NCI-H2029 treated with DMSO at 0.1 percent for 48 hours (cell line): ENCODE measurements at regions not wholly inside any gene's neighbourhood (a gene's known extent, or its start where the extent isn't known, plus 50 kb on each side); places are given as distances from the start of the nearest gene placed in this dataset.

ENCODE experiments used
- DNase-seq: peaks from one replicate; lab custom pipeline; 2025; lab: John Stamatoyannopoulos, UW

GRCh38 chr15:93152951-93153350 lies 63.9 kb upstream of the RGMA start:
- no peak for DNase-seq

- no peak for DNase-seq
These were observed 63.3 kb upstream of the RGMA start for GRCh38 chr15:93152360-93152759.

- DNase-seq = no peak
These were observed 62.2 kb upstream of the RGMA start for GRCh38 chr15:93150910-93151881.

- no peak for DNase-seq
These were observed 57.6 kb upstream of the RGMA start for GRCh38 chr15:93146601-93147000.

DNA sequence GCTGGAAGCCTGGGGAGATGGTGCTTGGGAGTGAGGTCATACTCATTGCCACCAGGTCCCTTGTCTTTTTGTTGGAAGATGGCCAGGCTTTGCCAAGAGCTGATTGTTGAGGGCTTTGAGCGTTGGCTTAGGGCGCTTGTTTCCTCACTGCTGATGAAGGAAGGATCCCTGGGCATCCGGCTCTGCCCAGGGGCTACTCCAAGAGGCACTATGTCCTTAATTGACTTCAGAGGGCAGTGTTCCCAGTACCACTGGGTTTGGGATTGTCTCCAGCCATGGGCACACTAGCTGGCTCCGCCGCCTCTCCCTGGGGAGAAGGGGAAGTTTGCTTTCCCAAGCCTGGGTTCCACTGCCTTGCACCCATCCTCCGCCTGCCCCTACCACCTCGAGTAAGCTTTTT lies 57.2 kb upstream of the RGMA start:
- peak; percentile 3 for DNase-seq

GRCh38 chr15:93144463-93145236 lies 55.6 kb upstream of the RGMA start:
- DNase-seq = no peak

DNA sequence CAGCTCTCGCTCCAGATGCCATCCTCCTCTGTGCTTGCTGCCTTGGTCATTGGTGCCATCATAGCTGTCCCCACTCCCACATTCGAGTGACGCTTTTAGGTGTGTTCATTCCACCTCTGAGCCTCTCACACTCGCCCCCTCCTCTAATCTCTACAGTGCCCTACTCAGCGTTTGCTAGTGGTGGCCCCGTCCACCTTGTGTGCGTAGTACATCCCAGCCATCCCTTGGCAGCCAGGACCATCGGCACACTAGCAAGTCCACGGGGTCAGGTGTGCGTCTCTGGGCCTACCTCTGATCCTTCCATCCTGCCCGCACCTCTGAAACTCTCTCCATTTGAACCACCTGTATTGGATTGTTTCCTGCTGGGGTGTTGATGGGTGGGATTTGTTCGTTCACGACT lies 54.2 kb upstream of the RGMA start:
- DNase-seq = no peak

- DNase-seq = no peak
These were observed 52.4 kb upstream of the RGMA start for GRCh38 chr15:93141371-93141794.

GRCh38 chr15:93139436-93139835 lies 50.4 kb upstream of the RGMA start:
- no peak for DNase-seq

DNA sequence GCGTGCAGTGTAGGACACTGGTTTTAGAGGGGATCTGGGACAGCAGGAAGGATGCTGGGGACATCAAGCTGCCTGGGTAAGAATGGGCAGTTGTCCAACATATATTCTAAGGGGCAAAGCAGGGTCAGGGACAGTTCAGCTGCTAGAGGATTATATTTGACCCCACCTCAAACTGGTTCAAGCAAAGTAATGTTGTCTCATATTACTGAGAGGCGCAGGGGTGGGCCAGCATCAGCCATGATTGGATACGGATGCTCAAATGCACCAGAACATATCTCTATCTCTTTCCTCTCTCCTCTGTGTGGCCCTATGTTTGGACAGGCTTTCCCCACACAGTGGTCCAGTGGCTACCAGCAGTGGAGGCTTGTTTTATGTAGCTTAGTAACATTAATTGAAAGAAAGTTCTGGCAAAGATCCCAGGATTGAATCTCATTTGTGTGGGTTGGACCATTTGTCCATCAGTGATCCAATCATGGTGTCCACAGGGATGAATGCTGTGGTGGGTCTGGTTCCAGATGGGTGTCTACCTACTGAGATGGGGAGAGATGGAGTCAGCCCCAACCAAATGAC lies 49.8 kb upstream of the RGMA start:
- DNase-seq = no peak
